HepG2 (cell line): ENCODE measurements at regions not wholly inside any gene's neighbourhood (a gene's known extent, or its start where the extent isn't known, plus 50 kb on each side); places are given as distances from the start of the nearest gene placed in this dataset.

Experiments used
- ATAC-seq: fragments of 200-7000 bp; cut with Tn5 transposase; 3 replicates; pipeline ENCODE4 v1.9.1; 2020; ENCODE audit warnings: mild to moderate bottlenecking, moderate library complexity
- BruUV-seq: library from RNA; stranded (reverse); fragments of 400-500 nt; replicated peaks from 2 replicates; lab custom pipeline; 2021; lab: Mats Ljungman, UMichigan
- CTCF ChIA-PET: fragments of 300-600 bp; formaldehyde crosslinking; extraction: SDS; loops from one replicate; lab custom pipeline; 2021; ENCODE audit warnings: low total read pairs, inconsistent platforms, low intra/inter-chr PET ratio; lab: Yijun Ruan, JAX
- POLR2A ChIA-PET: fragments of 350-600 bp; sonication (Branson Sonifier 250); formaldehyde crosslinking; loops from one replicate; lab custom pipeline; 2020; ENCODE audit warnings: antibody characterized with exemption, inconsistent platforms; lab: Yijun Ruan, JAX
- DNase-seq: peaks from one replicate; pipeline ENCODE4 v3.0.0-alpha.2; 2015; ENCODE audit warnings: low spot score
- FAIRE-seq: peaks from 3 replicates; lab custom pipeline; 2011; peaks lifted over from hg19 to GRCh38; lab: Jason Lieb, UNC
- H2AFZ ChIP-seq: one replicate; pipeline ENCODE4 v1.6.1; 2011; ENCODE audit warnings: low read length, inconsistent platforms
- H3K27ac ChIP-seq: fragments of 300-600 bp; 3 replicates; pipeline ENCODE4 v1.8.0; 2011; ENCODE audit warnings: mixed run types, mild to moderate bottlenecking, mixed read lengths, low read length, inconsistent platforms; ENCODE audit not compliant: insufficient read depth; ENCODE audit errors: extremely low read length
- H3K27me3 ChIP-seq, 2 experiments: fragments of 200-600 bp in 1 of 2; 2 replicates in 1 of 2; 3 replicates in 1 of 2; pipeline versions ENCODE4 v1.6.0 to v1.8.0; 2011; ENCODE audit warnings: low read length in 2 of 2, mild to moderate bottlenecking in 2 of 2, moderate library complexity in 2 of 2, inconsistent platforms in 1 of 2; ENCODE audit not compliant: insufficient read depth in 2 of 2, control insufficient read depth in 1 of 2
- H3K36me3 ChIP-seq, 2 experiments: fragments of 200-600 bp in 1 of 2; replicated peaks in 1 of 2; 2 replicates in 1 of 2; 3 replicates in 1 of 2; pipeline versions ENCODE4 v1.5.1 to v1.8.0; 2011; ENCODE audit warnings: low read length in 2 of 2, inconsistent platforms in 1 of 2; ENCODE audit not compliant: insufficient read depth in 2 of 2, control insufficient read depth in 1 of 2
- H3K4me1 ChIP-seq: 2 replicates; pipeline ENCODE4 v1.5.1; 2012; ENCODE audit warnings: low read length, inconsistent platforms; ENCODE audit not compliant: insufficient read depth
- H3K4me2 ChIP-seq: 2 replicates; pipeline ENCODE4 v1.6.0; 2011; ENCODE audit warnings: low read depth, low read length, inconsistent platforms
- H3K4me3 ChIP-seq, 3 experiments: fragments of 200-600 bp in 1 of 3; sonication (generic), shearing (Covaris generic) in 1 of 3; replicated peaks in 1 of 3; 2 replicates each; pipeline ENCODE4 v1.5.1; 2011 to 2016; ENCODE audit warnings: low read length in 3 of 3, inconsistent platforms in 2 of 3, low read depth in 2 of 3, mild to moderate bottlenecking in 2 of 3, control low read depth in 1 of 3, mixed read lengths in 1 of 3; ENCODE audit not compliant: insufficient read depth in 1 of 3
- H3K79me2 ChIP-seq: one replicate; pipeline ENCODE4 v1.6.1; 2011; ENCODE audit warnings: low read length, inconsistent platforms; ENCODE audit not compliant: insufficient read depth
- H3K9ac ChIP-seq: 2 replicates; pipeline ENCODE4 v1.6.0; 2011; ENCODE audit warnings: mild to moderate bottlenecking, low read depth, low read length, inconsistent platforms; ENCODE audit not compliant: insufficient read depth
- H3K9me3 ChIP-seq: 2 replicates; pipeline ENCODE4 v1.5.1; 2012; ENCODE audit warnings: mild to moderate bottlenecking, low read length
- H4K20me1 ChIP-seq: 2 replicates; pipeline ENCODE4 v1.6.0; 2011; ENCODE audit warnings: inconsistent platforms, mild to moderate bottlenecking, low read length, moderate library complexity; ENCODE audit not compliant: insufficient read depth
- CCDC6 ChIP-seq: sonication (generic); formaldehyde crosslinking; IDR thresholded peaks from 2 replicates; pipeline ENCODE4 v1.8.1; 2022; ENCODE audit warnings: mild to moderate bottlenecking, missing genetic modification reagents, moderate library complexity
- NR2F6 ChIP-seq, 2 experiments: IDR thresholded peaks; 2 replicates each; pipeline ENCODE4 v1.6.1; 2016; ENCODE audit warnings: antibody characterized with exemption in 1 of 2, mild to moderate bottlenecking in 1 of 2
- SETDB1 ChIP-seq: sonication (generic); formaldehyde crosslinking; IDR thresholded peaks from 2 replicates; pipeline ENCODE4 v1.5.1; 2020; ENCODE audit warnings: missing genetic modification reagents, mild to moderate bottlenecking, borderline replicate concordance
- STAG1 ChIP-seq: sonication (generic); formaldehyde crosslinking; IDR thresholded peaks from 2 replicates; pipeline ENCODE4 v1.4.0; 2020; ENCODE audit warnings: missing genetic modification reagents
- SYNCRIP ChIP-seq: fragments of 200-400 bp; formaldehyde crosslinking; IDR thresholded peaks from 2 replicates; pipeline ENCODE4 v1.6.1; 2018; ENCODE audit warnings: mild to moderate bottlenecking, low read depth, low read length; ENCODE audit not compliant: insufficient read depth
- THAP9 ChIP-seq: sonication (generic); formaldehyde crosslinking; IDR thresholded peaks from 2 replicates; pipeline ENCODE4; 2020; ENCODE audit warnings: missing genetic modification reagents, mild to moderate bottlenecking, borderline replicate concordance
- TSC22D2 ChIP-seq: sonication (generic); formaldehyde crosslinking; IDR thresholded peaks from 2 replicates; pipeline ENCODE4 v1.5.1; 2020; ENCODE audit warnings: missing genetic modification reagents, mild to moderate bottlenecking, borderline replicate concordance
- ZBTB1 ChIP-seq: sonication (generic); formaldehyde crosslinking; IDR thresholded peaks from 2 replicates; pipeline ENCODE4 v1.4.0; 2020; ENCODE audit warnings: missing genetic modification reagents, borderline replicate concordance
- ZFP41 ChIP-seq: sonication (generic); formaldehyde crosslinking; IDR thresholded peaks from 2 replicates; pipeline ENCODE4 v1.4.0; 2020; ENCODE audit warnings: mild to moderate bottlenecking, missing genetic modification reagents, borderline replicate concordance
- ZNF276 ChIP-seq: sonication (generic); formaldehyde crosslinking; IDR thresholded peaks from 2 replicates; pipeline ENCODE4 v1.4.0; 2020; ENCODE audit warnings: mild to moderate bottlenecking, low read depth, missing genetic modification reagents
- ZNF281 ChIP-seq: sonication (generic); formaldehyde crosslinking; IDR thresholded peaks from 2 replicates; pipeline ENCODE4 v1.4.0; 2020; ENCODE audit warnings: missing genetic modification reagents, borderline replicate concordance
- WGBS: methylation state at CpG from one replicate; pipeline ENCODE4 v1.1.6; 2017; ENCODE audit warnings: low lambda C conversion rate; 5-methylcytosine and 5-hydroxymethylcytosine counted together
- in situ Hi-C: cut with HindIII; loops from 2 replicates; pipeline ENCODE4 v1.10.0; 2017; ENCODE audit warnings: low pct_unique_long_range_greater_than_20kb; ENCODE audit not compliant: extremely low pct_ligation_motif_present
- intact Hi-C: fragments of 100-400 bp; cut with micrococcal nuclease; formaldehyde crosslinking; loops from one replicate; pipeline ENCODE4 v1.10.0; 2022; ENCODE audit not compliant: unreplicated experiment

GRCh38 chr1:194028002-194028401 is 841.6 kb upstream of the B3GALT2 start:
- ChIA-PET CTCF (no interaction called here), POLR2A (no interaction called here)
- H2AFZ ChIP-seq: no peak overlapping the region
- H3K4me1 ChIP-seq: no peaks in the 10 kb centered on the region
- no peak for DNase-seq
- H3K79me2 ChIP-seq: no peaks in the 10 kb centered on the region
- no peak for FAIRE-seq
- no peaks in the 10 kb centered on the region for H3K36me3 ChIP-seq
- no peaks in the 10 kb centered on the region for H4K20me1 ChIP-seq
- in situ Hi-C loops: no loop called here
- WGBS: 0% methylated on average over 1 of the region's 1 CpG
- no peak overlapping the region for H3K27ac ChIP-seq
- H3K9ac ChIP-seq: no peak overlapping the region
- H3K9me3 ChIP-seq: peaks cover 26% of the 10 kb centered on the region
- intact Hi-C loops: no loop called here
- no peaks in the 10 kb centered on the region for H3K27me3 ChIP-seq
- TF ChIP-seq ZFP41 (no peak), STAG1 (CRISPR knock-in tag) (no peak)
- H3K4me2 ChIP-seq: no peak overlapping the region
- BruUV-seq: no TSS peak
- no peak overlapping the region for H3K4me3 ChIP-seq
- no peak for ATAC-seq

GRCh38 chr1:194026422-194026821 is 840.0 kb upstream of the B3GALT2 start:
- Histone ChIP-seq H2AFZ (no peak overlapping the region), H3K36me3 (no peaks in the 10 kb centered on the region), H3K4me1 (no peaks in the 10 kb centered on the region), H4K20me1 (no peaks in the 10 kb centered on the region), H3K27ac (no peak overlapping the region), H3K4me2 (no peak overlapping the region), H3K9ac (no peak overlapping the region), H3K4me3 (no peak overlapping the region), H3K79me2 (no peaks in the 10 kb centered on the region), H3K9me3 (peaks cover 12% of the 10 kb centered on the region), H3K27me3 (no peaks in the 10 kb centered on the region)
- BruUV-seq: no TSS peak
- ATAC-seq: no peak
- intact Hi-C loops: no loop called here
- FAIRE-seq: no peak
- ChIA-PET POLR2A (no interaction called here), CTCF (no interaction called here)
- in situ Hi-C loops: no loop called here
- no peak for DNase-seq
- WGBS: 9% methylated on average over 3 of the region's 3 CpGs
- TF ChIP-seq THAP9 (CRISPR knock-in tag) (no peak), ZNF281 (CRISPR knock-in tag) (no peak), CCDC6 (CRISPR knock-in tag) (no peak), ZBTB1 (CRISPR knock-in tag) (no peak), SETDB1 (CRISPR knock-in tag) (no peak), NR2F6 (IDR thresholded peaks at IDR 0.05) (no peak), NR2F6 (CRISPR knock-in tag; IDR thresholded peaks at IDR 0.05) (no peak), TSC22D2 (CRISPR knock-in tag) (no peak), ZNF276 (CRISPR knock-in tag) (no peak), SYNCRIP (no peak)
